ENCODE measurements at regions not wholly inside any gene's neighbourhood (a gene's known extent, or its start where the extent isn't known, plus 50 kb on each side); places are given as distances from the start of the nearest gene placed in this dataset.

GRCh38 chr7:42693722-42694121, 218.1 kb downstream of the C7orf25 start:
- FAIRE-seq = no peak
- TF ChIP-seq POLR2A (IDR thresholded peaks at IDR 0.05; ENCODE audit: low read depth, low read length) = no peak
- no peak for TF ChIP-seq POLR2AphosphoS5 (IDR thresholded peaks at IDR 0.05; ENCODE audit: low read depth, low read length)
- TF ChIP-seq POU2F2 (IDR thresholded peaks at IDR 0.05; ENCODE audit: low read depth, low read length) = no peak
- TF ChIP-seq PAX5 (IDR thresholded peaks at IDR 0.05; ENCODE audit: insufficient read depth, low read length, severe bottlenecking) = no peak
- no peak for TF ChIP-seq SPI1 (IDR thresholded peaks at IDR 0.05; ENCODE audit: low read depth, low read length)
- TF ChIP-seq TAF1 (IDR thresholded peaks at IDR 0.05; ENCODE audit: low read depth, low read length) = no peak
- DNase-seq (ENCODE audit: insufficient read length, low spot score) = no peak

GRCh38 chr7:42692621-42693020, 219.2 kb downstream of the C7orf25 start:
- DNase-seq (ENCODE audit: insufficient read length, low spot score) (no peak), FAIRE-seq (no peak)
- TF ChIP-seq SPI1 (IDR thresholded peaks at IDR 0.05; ENCODE audit: low read depth, low read length) (no peak), TAF1 (IDR thresholded peaks at IDR 0.05; ENCODE audit: low read depth, low read length) (no peak), POLR2A (IDR thresholded peaks at IDR 0.05; ENCODE audit: low read depth, low read length) (no peak), POU2F2 (IDR thresholded peaks at IDR 0.05; ENCODE audit: low read depth, low read length) (no peak), PAX5 (IDR thresholded peaks at IDR 0.05; ENCODE audit: insufficient read depth, low read length, severe bottlenecking) (no peak), POLR2AphosphoS5 (IDR thresholded peaks at IDR 0.05; ENCODE audit: low read depth, low read length) (no peak)

GRCh38 chr7:42690794-42691639, 220.9 kb downstream of the C7orf25 start:
- no peak for DNase-seq (ENCODE audit: insufficient read length, low spot score)
- TF ChIP-seq POLR2AphosphoS5 (IDR thresholded peaks at IDR 0.05; ENCODE audit: low read depth, low read length) (no peak), TAF1 (IDR thresholded peaks at IDR 0.05; ENCODE audit: low read depth, low read length) (no peak), POLR2A (IDR thresholded peaks at IDR 0.05; ENCODE audit: low read depth, low read length) (no peak), PAX5 (IDR thresholded peaks at IDR 0.05; ENCODE audit: insufficient read depth, low read length, severe bottlenecking) (no peak), SPI1 (IDR thresholded peaks at IDR 0.05; ENCODE audit: low read depth, low read length) (no peak), POU2F2 (IDR thresholded peaks at IDR 0.05; ENCODE audit: low read depth, low read length) (no peak)
- no peak for FAIRE-seq

- DNase-seq (ENCODE audit: insufficient read length, low spot score) (no peak), FAIRE-seq (no peak)
- no peak for TF ChIP-seq POLR2A (IDR thresholded peaks at IDR 0.05; ENCODE audit: low read depth, low read length)
- TF ChIP-seq POLR2AphosphoS5 (IDR thresholded peaks at IDR 0.05; ENCODE audit: low read depth, low read length) = no peak
- no peak for TF ChIP-seq TAF1 (IDR thresholded peaks at IDR 0.05; ENCODE audit: low read depth, low read length)
- TF ChIP-seq SPI1 (IDR thresholded peaks at IDR 0.05; ENCODE audit: low read depth, low read length) = no peak
- no peak for TF ChIP-seq PAX5 (IDR thresholded peaks at IDR 0.05; ENCODE audit: insufficient read depth, low read length, severe bottlenecking)
- TF ChIP-seq POU2F2 (IDR thresholded peaks at IDR 0.05; ENCODE audit: low read depth, low read length) = no peak
Observed at GRCh38 chr7:42689626-42690025, 222.2 kb downstream of the C7orf25 start.

GRCh38 chr7:42688056-42688371, 223.9 kb downstream of the C7orf25 start:
- TF ChIP-seq SPI1 (IDR thresholded peaks at IDR 0.05; ENCODE audit: low read depth, low read length) (no peak), TAF1 (IDR thresholded peaks at IDR 0.05; ENCODE audit: low read depth, low read length) (no peak), POLR2A (IDR thresholded peaks at IDR 0.05; ENCODE audit: low read depth, low read length) (no peak), POLR2AphosphoS5 (IDR thresholded peaks at IDR 0.05; ENCODE audit: low read depth, low read length) (no peak), POU2F2 (IDR thresholded peaks at IDR 0.05; ENCODE audit: low read depth, low read length) (no peak), PAX5 (IDR thresholded peaks at IDR 0.05; ENCODE audit: insufficient read depth, low read length, severe bottlenecking) (no peak)
- FAIRE-seq (no peak), DNase-seq (ENCODE audit: insufficient read length, low spot score) (no peak)

GRCh38 chr7:42687211-42688055, 224.4 kb downstream of the C7orf25 start:
- DNase-seq (ENCODE audit: insufficient read length, low spot score) = no peak
- TF ChIP-seq PAX5 (IDR thresholded peaks at IDR 0.05; ENCODE audit: insufficient read depth, low read length, severe bottlenecking) (no peak), POU2F2 (IDR thresholded peaks at IDR 0.05; ENCODE audit: low read depth, low read length) (no peak), POLR2A (IDR thresholded peaks at IDR 0.05; ENCODE audit: low read depth, low read length) (no peak), TAF1 (IDR thresholded peaks at IDR 0.05; ENCODE audit: low read depth, low read length) (no peak), SPI1 (IDR thresholded peaks at IDR 0.05; ENCODE audit: low read depth, low read length) (no peak), POLR2AphosphoS5 (IDR thresholded peaks at IDR 0.05; ENCODE audit: low read depth, low read length) (no peak)
- no peak for FAIRE-seq

GRCh38 chr7:42686594-42687156, 225.2 kb downstream of the C7orf25 start:
- FAIRE-seq (no peak), DNase-seq (ENCODE audit: insufficient read length, low spot score) (no peak)
- no peak for TF ChIP-seq TAF1 (IDR thresholded peaks at IDR 0.05; ENCODE audit: low read depth, low read length)
- no peak for TF ChIP-seq POLR2AphosphoS5 (IDR thresholded peaks at IDR 0.05; ENCODE audit: low read depth, low read length)
- TF ChIP-seq POLR2A (IDR thresholded peaks at IDR 0.05; ENCODE audit: low read depth, low read length) = no peak
- TF ChIP-seq POU2F2 (IDR thresholded peaks at IDR 0.05; ENCODE audit: low read depth, low read length) = no peak
- no peak for TF ChIP-seq SPI1 (IDR thresholded peaks at IDR 0.05; ENCODE audit: low read depth, low read length)
- TF ChIP-seq PAX5 (IDR thresholded peaks at IDR 0.05; ENCODE audit: insufficient read depth, low read length, severe bottlenecking) = no peak

- no peak for TF ChIP-seq PAX5 (IDR thresholded peaks at IDR 0.05; ENCODE audit: insufficient read depth, low read length, severe bottlenecking)
- TF ChIP-seq POLR2A (IDR thresholded peaks at IDR 0.05; ENCODE audit: low read depth, low read length) = no peak
- TF ChIP-seq POLR2AphosphoS5 (IDR thresholded peaks at IDR 0.05; ENCODE audit: low read depth, low read length) = no peak
- no peak for TF ChIP-seq TAF1 (IDR thresholded peaks at IDR 0.05; ENCODE audit: low read depth, low read length)
- no peak for TF ChIP-seq SPI1 (IDR thresholded peaks at IDR 0.05; ENCODE audit: low read depth, low read length)
- no peak for TF ChIP-seq POU2F2 (IDR thresholded peaks at IDR 0.05; ENCODE audit: low read depth, low read length)
- DNase-seq (ENCODE audit: insufficient read length, low spot score) (no peak), FAIRE-seq (no peak)
Observed at GRCh38 chr7:42685911-42686310, 226.0 kb downstream of the C7orf25 start.
